Pancreas (tissue), 10 donors: ENCODE measurements at regions not wholly inside any gene's neighbourhood (a gene's known extent, or its start where the extent isn't known, plus 50 kb on each side); places are given as distances from the start of the nearest gene placed in this dataset.
A peak's percentile ranks its signal among the peaks of the same experiment; 100 is the strongest.
"Not testable (repeated sequence)": the region's sequence is repeated elsewhere in the genome, so short reads cannot be mapped to it uniquely, and the experiment has no call there.

Source experiments
- ATAC-seq, 4 donors: fragments of 200-7000 bp; cut with Tn5 transposase; one replicate each; pipeline versions ENCODE4 v1.8.0 to v1.9.1; 2020; ENCODE audit warnings: mild to moderate bottlenecking in 4 of 4, moderate library complexity in 4 of 4
- DNase-seq, 6 donors: peaks; one replicate each; pipeline ENCODE4 v3.0.0-alpha.2; 2020
- FAIRE-seq: peaks from 2 replicates; lab custom pipeline; 2012; peaks lifted over from hg19 to GRCh38; lab: Jason Lieb, UNC
- H3K27ac ChIP-seq, 4 donors: fragments of 200-600 bp; sonication (generic); 1 replicate in 3 of 4; 2 replicates in 1 of 4; pipeline versions ENCODE4 v1.5.0 to v1.8.0; 2020
- H3K27me3 ChIP-seq, 4 donors: fragments of 200-600 bp; one replicate each; pipeline ENCODE4 v1.8.0; 2021
- H3K36me3 ChIP-seq, 3 donors: fragments of 200-600 bp; sonication (generic) in 1 of 3; one replicate each; pipeline versions ENCODE4 v1.5.0 to v1.8.0; 2020 to 2021
- H3K4me1 ChIP-seq, 3 donors: fragments of 200-600 bp; one replicate each; pipeline ENCODE4 v1.8.0; 2021
- H3K4me3 ChIP-seq, 4 donors: fragments of 200-600 bp; sonication (generic) in 2 of 4; one replicate each; pipeline versions ENCODE4 v1.5.0 to v1.8.0; 2020 to 2021
- H3K9me3 ChIP-seq, 4 donors: fragments of 200-600 bp; one replicate each; pipeline ENCODE4 v1.8.0; 2021
- WGBS, 2 donors: extraction: QIAGEN DNeasy Blood & Tissue Kit; methylation state at CpG; one replicate each; pipeline ENCODE4 v1.1.7; 2013; 5-methylcytosine and 5-hydroxymethylcytosine counted together
- intact Hi-C, 3 donors: fragments of 100-400 bp; cut with DNase I; formaldehyde crosslinking; loops; one replicate each; pipeline versions ENCODE4 v1.11.1 to v1.14.2; 2022
- TF ChIP-seq, protein P1 (sequence below), 4 donors: fragments of 200-600 bp; sonication (generic) in 3 of 4; IDR thresholded peaks; one replicate each; pipeline versions ENCODE4 v1.5.0 to v1.8.0; 2021; ENCODE audit warnings: antibody characterized with exemption in 4 of 4
- donor health status: healthy with polysubstance abuse.
- donor health status: DM: no; HTN: no; CAD: no; lungs with moderate emphysema.
- donor health status: DM: no; HTN: no; CAD: no.
- donor health status: control.
- donor health status: control.
- donor health status: Bipolar disorder and iron deficiency.
- donor health status: DM: yes; HTN: yes; CAD: no.
- donor health status: DM: no; HTN: no; CAD: no.
- donor health status: DM: no; HTN: no; CAD: no.
- donor health status: DM: yes; HTN: yes; CAD: no.

DNA sequence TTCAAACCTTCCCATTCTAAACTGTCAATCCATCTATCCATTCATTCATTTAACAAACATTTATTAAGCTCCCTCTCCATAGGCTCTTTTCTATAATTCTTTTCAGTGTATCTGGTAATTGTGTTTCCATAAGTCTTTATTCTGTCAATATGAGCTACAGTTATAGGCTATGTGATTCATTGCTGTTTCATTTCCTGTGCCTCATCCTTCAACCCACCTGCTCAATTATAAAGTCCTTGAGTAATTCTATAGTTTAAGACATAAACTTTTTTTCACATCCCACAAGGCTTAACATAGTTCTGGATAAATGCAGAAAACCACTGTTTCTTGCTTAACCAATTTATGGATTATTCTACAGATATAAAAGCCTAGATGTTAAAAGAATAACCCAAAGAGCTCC is 84.2 kb upstream of the PIK3C3 start:
- Histone ChIP-seq H3K4me1 (no peaks in the 10 kb centered on the region), H3K27me3 (no peaks in the 10 kb centered on the region), H3K9me3 (no peaks in the 10 kb centered on the region), H3K4me3 (no peak overlapping the region), H3K36me3 (no peaks in the 10 kb centered on the region), H3K27ac (no peak overlapping the region)
- FAIRE-seq (no peak), DNase-seq (no peak), ATAC-seq (no peak)
- intact Hi-C loops, result no loop called here
- TF ChIP-seq, protein P1, sequence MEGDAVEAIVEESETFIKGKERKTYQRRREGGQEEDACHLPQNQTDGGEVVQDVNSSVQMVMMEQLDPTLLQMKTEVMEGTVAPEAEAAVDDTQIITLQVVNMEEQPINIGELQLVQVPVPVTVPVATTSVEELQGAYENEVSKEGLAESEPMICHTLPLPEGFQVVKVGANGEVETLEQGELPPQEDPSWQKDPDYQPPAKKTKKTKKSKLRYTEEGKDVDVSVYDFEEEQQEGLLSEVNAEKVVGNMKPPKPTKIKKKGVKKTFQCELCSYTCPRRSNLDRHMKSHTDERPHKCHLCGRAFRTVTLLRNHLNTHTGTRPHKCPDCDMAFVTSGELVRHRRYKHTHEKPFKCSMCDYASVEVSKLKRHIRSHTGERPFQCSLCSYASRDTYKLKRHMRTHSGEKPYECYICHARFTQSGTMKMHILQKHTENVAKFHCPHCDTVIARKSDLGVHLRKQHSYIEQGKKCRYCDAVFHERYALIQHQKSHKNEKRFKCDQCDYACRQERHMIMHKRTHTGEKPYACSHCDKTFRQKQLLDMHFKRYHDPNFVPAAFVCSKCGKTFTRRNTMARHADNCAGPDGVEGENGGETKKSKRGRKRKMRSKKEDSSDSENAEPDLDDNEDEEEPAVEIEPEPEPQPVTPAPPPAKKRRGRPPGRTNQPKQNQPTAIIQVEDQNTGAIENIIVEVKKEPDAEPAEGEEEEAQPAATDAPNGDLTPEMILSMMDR (IDR thresholded peaks at IDR 0.05), result no peak

DNA sequence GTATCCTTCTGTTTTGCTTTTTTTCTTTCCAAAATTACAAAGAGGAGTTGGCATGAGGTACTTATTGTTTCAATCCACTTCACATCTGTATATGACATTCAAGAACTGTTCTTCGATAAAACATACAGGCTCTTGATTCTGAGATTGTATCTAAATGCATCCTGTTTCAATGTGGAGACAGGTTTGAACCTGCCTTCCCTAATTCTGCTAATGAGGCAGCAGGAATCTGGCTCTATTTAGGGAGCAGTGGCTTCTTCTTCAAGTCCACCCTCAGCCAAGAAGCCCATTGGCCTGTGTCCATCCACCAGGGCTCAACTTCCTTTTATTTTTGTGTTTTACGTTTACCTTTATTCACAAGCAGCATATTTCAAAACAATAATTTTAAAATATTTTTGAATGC is 84.8 kb upstream of the PIK3C3 start:
- intact Hi-C loops, result no loop called here
- 80 to 87% methylated on average over 2 of the region's 2 CpGs for WGBS, 2 donors
- Histone ChIP-seq H3K9me3 (no peaks in the 10 kb centered on the region), H3K27me3 (no peaks in the 10 kb centered on the region), H3K27ac (no peak overlapping the region), H3K4me1 (no peaks in the 10 kb centered on the region), H3K4me3 (no peak overlapping the region), H3K36me3 (no peaks in the 10 kb centered on the region)
- no peak for ATAC-seq
- no peak for FAIRE-seq
- TF ChIP-seq, protein P1 (IDR thresholded peaks at IDR 0.05), result no peak
- DNase-seq, result no peak

DNA sequence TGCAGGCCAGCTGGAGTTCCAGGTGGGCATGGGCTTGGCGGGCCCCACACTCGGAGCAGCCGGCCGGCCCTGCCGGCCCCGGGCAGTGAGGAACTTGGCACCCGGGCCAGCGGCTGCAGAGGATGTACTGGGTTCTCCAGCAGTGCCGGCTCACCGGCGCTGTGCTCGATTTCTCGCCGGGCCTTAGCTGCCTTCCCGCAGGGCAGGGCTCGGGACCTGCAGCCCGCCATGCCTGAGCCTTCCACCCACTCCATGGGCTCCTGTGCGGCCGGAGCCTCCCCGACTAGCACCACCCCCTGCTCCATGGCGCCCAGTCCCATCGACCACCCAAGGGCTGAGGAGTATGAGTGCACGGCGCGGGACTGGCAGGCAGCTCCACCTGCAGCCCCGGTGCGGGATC is 89.2 kb upstream of the PIK3C3 start:
- peak in 2 of 6 donors; percentile 51 for DNase-seq
- H3K27ac ChIP-seq, H3K4me1 ChIP-seq, H3K36me3 ChIP-seq, H3K4me3 ChIP-seq, H3K9me3 ChIP-seq, H3K27me3 ChIP-seq, ATAC-seq, FAIRE-seq: not testable (repeated sequence)
- intact Hi-C loops, result loop anchor here in 1 of 3 donors (10.0 kb wide), 1 partner anchor 61 kb away; no protein-coding TSS in a partner anchor
- WGBS, 2 donors, result 87 to 89% methylated on average over 12 to 27 of the region's 27 CpGs

DNA sequence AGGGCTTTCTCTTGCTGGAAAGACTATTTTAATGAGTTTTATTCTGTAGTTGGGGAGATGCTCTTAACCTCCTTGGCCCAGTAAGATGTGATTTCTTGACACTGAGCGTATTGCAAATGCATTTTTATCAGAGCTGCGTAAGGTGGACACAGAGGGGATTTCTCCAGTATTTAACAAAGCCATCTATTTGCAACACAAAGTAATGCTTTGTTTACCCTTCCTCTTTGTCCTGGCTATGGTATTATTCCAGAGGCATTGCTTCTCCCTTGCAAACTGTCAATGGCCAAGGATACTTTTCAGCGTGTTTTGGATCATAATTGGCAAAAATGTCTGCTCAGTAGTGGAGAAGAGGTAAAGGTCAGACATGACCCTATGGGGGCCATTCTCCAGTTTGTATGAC is 90.8 kb upstream of the PIK3C3 start:
- no peaks in the 10 kb centered on the region for H3K36me3 ChIP-seq
- 50 to 55% methylated on average over 3 of the region's 3 CpGs for WGBS, 2 donors
- FAIRE-seq, result no peak

DNA sequence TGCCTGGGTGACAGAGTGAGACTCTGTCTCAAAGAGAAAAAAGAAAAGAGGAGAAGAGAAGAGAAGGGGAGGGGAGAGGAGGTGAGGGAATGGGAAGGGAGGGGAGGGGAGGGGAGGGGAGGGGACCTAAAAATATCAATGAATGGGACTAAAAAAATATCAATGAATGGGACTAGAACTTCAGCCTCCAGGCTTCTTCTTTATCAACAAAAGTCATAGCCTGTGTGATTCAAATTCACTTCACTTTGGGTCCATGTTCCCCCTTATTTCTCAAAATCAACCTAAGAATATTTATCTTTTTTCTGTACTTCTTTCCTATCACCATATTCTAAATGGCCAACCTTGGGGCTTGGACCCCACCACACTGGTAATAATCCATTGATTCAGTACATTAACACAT is 92.1 kb upstream of the PIK3C3 start:
- no peak overlapping the region for H3K27ac ChIP-seq
- no peaks in the 10 kb centered on the region for H3K27me3 ChIP-seq
- no peak overlapping the region for H3K4me3 ChIP-seq
- no peaks in the 10 kb centered on the region for H3K36me3 ChIP-seq
- ATAC-seq, result no peak
- H3K4me1 ChIP-seq, result no peaks in the 10 kb centered on the region
- no peak for DNase-seq
- no peak for FAIRE-seq
- TF ChIP-seq, protein P1 (IDR thresholded peaks at IDR 0.05), result no peak
- H3K9me3 ChIP-seq, result no peaks in the 10 kb centered on the region
- intact Hi-C loops, result loop anchor here in 1 of 3 donors (10.0 kb wide), 1 partner anchor 58 kb away; no protein-coding TSS in a partner anchor

More for the DNA sequence above, 90.8 kb upstream of the PIK3C3 start:
- Histone ChIP-seq H3K4me1 (no peaks in the 10 kb centered on the region), H3K27ac (no peak overlapping the region), H3K4me3 (no peak overlapping the region), H3K9me3 (no peaks in the 10 kb centered on the region), H3K27me3 (no peaks in the 10 kb centered on the region)
- intact Hi-C loops, result loop anchor here in 1 of 3 donors (10.0 kb wide), 1 partner anchor 59 kb away; no protein-coding TSS in a partner anchor
- TF ChIP-seq, protein P1 (IDR thresholded peaks at IDR 0.05), result no peak
- DNase-seq (no peak), ATAC-seq (no peak)
